ENCODE measurements at regions not wholly inside any gene's neighbourhood (a gene's known extent, or its start where the extent isn't known, plus 50 kb on each side); places are given as distances from the start of the nearest gene placed in this dataset.
"Not testable (repeated sequence)": the region's sequence is repeated elsewhere in the genome, so short reads cannot be mapped to it uniquely, and the experiment has no call there.

GRCh38 chr10:27319752-27320431 lies 79.3 kb upstream of the ACBD5 start:
- TF ChIP-seq CTCF (IDR thresholded peaks at IDR 0.05) = no peak
- DNase-seq = peak; percentile 16
- Mint-ChIP-seq H3K36me3 (ENCODE audit: low read depth) (no peaks in the 10 kb centered on the region), H3K27ac (no peak overlapping the region), H3K27me3 (no peaks in the 10 kb centered on the region), H3K9me3 (no peaks in the 10 kb centered on the region), H3K4me3 (peak overlapping the region; percentile 66), H3K4me1 (peaks cover 10% of the 10 kb centered on the region)
- intact Hi-C loops (cut with micrococcal nuclease) = loop anchor here (5.0 kb wide), 1 partner anchor 37 kb away; no protein-coding TSS in a partner anchor
- ATAC-seq (ENCODE audit: low read depth) = peak; percentile 76
- ChIA-PET CTCF (no interaction called here), POLR2A (interaction anchor here (0.7 kb wide), 1 partner anchor 695 kb away, joined by 3 read pairs; no protein-coding TSS in a partner anchor)

GRCh38 chr10:27319139-27319538 lies 78.5 kb upstream of the ACBD5 start:
- ATAC-seq (ENCODE audit: low read depth); CTCF ChIA-PET; DNase-seq; intact Hi-C loops (cut with micrococcal nuclease); H3K9me3 Mint-ChIP-seq; H3K4me3 Mint-ChIP-seq; H3K27me3 Mint-ChIP-seq; H3K27ac Mint-ChIP-seq; POLR2A ChIA-PET; H3K36me3 Mint-ChIP-seq (ENCODE audit: low read depth): not testable (repeated sequence)
- peaks cover 10% of the 10 kb centered on the region for H3K4me1 Mint-ChIP-seq

GRCh38 chr10:27315082-27315481 lies 74.5 kb upstream of the ACBD5 start:
- H3K9me3 Mint-ChIP-seq; H3K27ac Mint-ChIP-seq; DNase-seq; intact Hi-C loops (cut with micrococcal nuclease); H3K4me3 Mint-ChIP-seq; H3K4me1 Mint-ChIP-seq; POLR2A ChIA-PET; H3K36me3 Mint-ChIP-seq (ENCODE audit: low read depth); H3K27me3 Mint-ChIP-seq; CTCF ChIA-PET; ATAC-seq (ENCODE audit: low read depth): not testable (repeated sequence)

- POLR2A ChIA-PET = not testable (repeated sequence)
Observed at GRCh38 chr10:27313586-27313985, 73.0 kb upstream of the ACBD5 start.

GRCh38 chr10:27312854-27313253 lies 72.3 kb upstream of the ACBD5 start:
- H3K27me3 Mint-ChIP-seq = no peaks in the 10 kb centered on the region
- H3K27ac Mint-ChIP-seq = no peak overlapping the region
- H3K36me3 Mint-ChIP-seq (ENCODE audit: low read depth) = no peaks in the 10 kb centered on the region
- ATAC-seq (ENCODE audit: low read depth) (no peak), DNase-seq (no peak)
- CTCF ChIA-PET = no interaction called here
- TF ChIP-seq CTCF (IDR thresholded peaks at IDR 0.05) = no peak
- H3K4me1 Mint-ChIP-seq = no peaks in the 10 kb centered on the region
- POLR2A ChIA-PET = no interaction called here
- intact Hi-C loops (cut with micrococcal nuclease) = no loop called here
- H3K9me3 Mint-ChIP-seq = no peaks in the 10 kb centered on the region
- H3K4me3 Mint-ChIP-seq = no peak overlapping the region

More at GRCh38 chr10:27313586-27313985, 73.0 kb upstream of the ACBD5 start:
- H3K27me3 Mint-ChIP-seq; intact Hi-C loops (cut with micrococcal nuclease); ATAC-seq (ENCODE audit: low read depth); H3K27ac Mint-ChIP-seq; H3K9me3 Mint-ChIP-seq; DNase-seq; H3K4me3 Mint-ChIP-seq; H3K4me1 Mint-ChIP-seq; CTCF ChIA-PET; H3K36me3 Mint-ChIP-seq (ENCODE audit: low read depth): not testable (repeated sequence)

- DNase-seq; H3K4me1 Mint-ChIP-seq; CTCF ChIA-PET; H3K27ac Mint-ChIP-seq; intact Hi-C loops (cut with micrococcal nuclease); H3K27me3 Mint-ChIP-seq; H3K4me3 Mint-ChIP-seq; ATAC-seq (ENCODE audit: low read depth); H3K36me3 Mint-ChIP-seq (ENCODE audit: low read depth); H3K9me3 Mint-ChIP-seq; POLR2A ChIA-PET: not testable (repeated sequence)
Observed at GRCh38 chr10:27311809-27312208, 71.2 kb upstream of the ACBD5 start.

GRCh38 chr10:27298522-27298850 lies 57.9 kb upstream of the ACBD5 start:
- ATAC-seq (ENCODE audit: low read depth); POLR2A ChIA-PET; CTCF ChIA-PET; H3K27me3 Mint-ChIP-seq; DNase-seq; H3K36me3 Mint-ChIP-seq (ENCODE audit: low read depth); H3K4me3 Mint-ChIP-seq; intact Hi-C loops (cut with micrococcal nuclease); H3K27ac Mint-ChIP-seq; H3K4me1 Mint-ChIP-seq; H3K9me3 Mint-ChIP-seq: not testable (repeated sequence)

Data from activated B cell treated with CpG ODN at 0.5 μM for 24 hours (primary cell).